Loucy (cell line): ENCODE measurements at regions not wholly inside any gene's neighbourhood (a gene's known extent, or its start where the extent isn't known, plus 50 kb on each side); places are given as distances from the start of the nearest gene placed in this dataset.

Experiments used
- H2AFZ ChIP-seq: fragments of 200-600 bp; sonication (generic); 2 replicates; pipeline ENCODE4 v1.6.0; 2016; ENCODE audit warnings: antibody characterized with exemption, mild to moderate bottlenecking, low read length, moderate library complexity
- H3F3A ChIP-seq: fragments of 200-600 bp; 2 replicates; pipeline ENCODE4 v1.6.0; 2016; ENCODE audit warnings: antibody characterized with exemption, low read depth, mild to moderate bottlenecking
- H3K27me3 ChIP-seq: fragments of 200-600 bp; sonication (generic); 2 replicates; pipeline ENCODE4 v1.6.1; 2014; ENCODE audit warnings: low read length, mild to moderate bottlenecking; ENCODE audit not compliant: insufficient read depth, poor library complexity, severe bottlenecking
- H3K36me3 ChIP-seq: fragments of 200-600 bp; sonication (generic); 2 replicates; pipeline ENCODE4 v1.6.1; 2016; ENCODE audit warnings: low read length; ENCODE audit not compliant: insufficient read depth
- H3K4me1 ChIP-seq: fragments of 200-600 bp; sonication (generic); 2 replicates; pipeline ENCODE4 v1.5.1; 2014; ENCODE audit warnings: low read length, mild to moderate bottlenecking; ENCODE audit not compliant: insufficient read depth, poor library complexity, severe bottlenecking
- H3K4me2 ChIP-seq: fragments of 200-600 bp; sonication (generic); 2 replicates; pipeline ENCODE4 v1.6.0; 2014; ENCODE audit warnings: antibody characterized with exemption, low read length, low read depth, mild to moderate bottlenecking; ENCODE audit not compliant: poor library complexity, severe bottlenecking
- H3K4me3 ChIP-seq: fragments of 200-600 bp; sonication (generic); 2 replicates; pipeline ENCODE4 v1.5.1; 2014; ENCODE audit warnings: low read length, mild to moderate bottlenecking, mixed read lengths; ENCODE audit not compliant: poor library complexity, severe bottlenecking
- H3K79me2 ChIP-seq: fragments of 200-600 bp; sonication (generic); 2 replicates; pipeline ENCODE4 v1.6.1; 2014; ENCODE audit warnings: low read length; ENCODE audit not compliant: insufficient read depth
- H3K9ac ChIP-seq: fragments of 200-600 bp; sonication (generic); 2 replicates; pipeline ENCODE4 v1.6.0; 2014; ENCODE audit warnings: mild to moderate bottlenecking, low read depth, low read length, moderate library complexity; ENCODE audit not compliant: poor library complexity, severe bottlenecking
- H3K9me2 ChIP-seq: fragments of 200-600 bp; sonication (generic); replicated peaks from 2 replicates; pipeline ENCODE4 v1.6.1; 2016; ENCODE audit warnings: low read depth, low read length, mixed read lengths
- H3K9me3 ChIP-seq: fragments of 200-600 bp; sonication (generic); 2 replicates; pipeline ENCODE4 v1.6.1; 2014; ENCODE audit warnings: mild to moderate bottlenecking, antibody characterized with exemption, low read length, low read depth; ENCODE audit not compliant: insufficient read depth
- H4K20me1 ChIP-seq: fragments of 200-600 bp; sonication (generic); 2 replicates; pipeline ENCODE4 v1.6.0; 2014; ENCODE audit warnings: antibody characterized with exemption, low read length, mild to moderate bottlenecking; ENCODE audit not compliant: insufficient read depth, poor library complexity, severe bottlenecking
- EZH2phosphoT487 ChIP-seq: fragments of 200-600 bp; IDR thresholded peaks from 2 replicates; pipeline ENCODE4 v1.6.1; 2018; ENCODE audit warnings: antibody characterized with exemption, mild to moderate bottlenecking, moderate library complexity, borderline replicate concordance
- TF ChIP-seq, protein P1 (sequence below): fragments of 200-600 bp; sonication (generic); conservative IDR thresholded peaks from 2 replicates; pipeline ENCODE4 v1.5.1; 2014; ENCODE audit warnings: mild to moderate bottlenecking, antibody characterized with exemption, low read length

DNA sequence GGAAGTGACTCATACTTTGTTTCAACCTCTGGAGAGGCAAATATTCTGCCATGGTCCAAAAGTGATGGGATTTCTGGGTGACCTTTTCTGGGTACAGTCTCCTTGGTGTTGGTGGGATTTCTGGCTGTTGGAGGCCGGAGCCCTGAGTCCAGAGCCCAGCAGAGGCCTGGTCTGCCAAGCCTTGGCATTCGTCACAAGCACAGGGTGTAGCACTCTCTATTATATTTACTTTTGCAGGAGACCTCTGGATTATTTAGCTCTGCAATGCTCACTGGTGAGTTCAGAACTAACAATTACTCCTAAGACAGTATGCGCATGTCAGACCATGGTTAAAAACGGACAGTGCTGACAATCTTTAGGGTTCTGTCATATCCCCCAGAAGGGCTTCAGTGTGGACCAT, 201.6 kb upstream of the TWIST2 start:
- Histone ChIP-seq H3K79me2 (no peaks in the 10 kb centered on the region), H3K4me2 (no peak overlapping the region), H3K27me3 (no peaks in the 10 kb centered on the region), H3K36me3 (no peaks in the 10 kb centered on the region), H3K9me3 (no peaks in the 10 kb centered on the region; the same call in 1 of the 2 replicates), H3K4me1 (no peaks in the 10 kb centered on the region), H4K20me1 (no peaks in the 10 kb centered on the region), H3F3A (no peaks in the 10 kb centered on the region), H3K4me3 (no peak overlapping the region), H2AFZ (no peak overlapping the region), H3K9me2 (no peaks in the 10 kb centered on the region), H3K9ac (no peak overlapping the region)
- TF ChIP-seq, protein P1, sequence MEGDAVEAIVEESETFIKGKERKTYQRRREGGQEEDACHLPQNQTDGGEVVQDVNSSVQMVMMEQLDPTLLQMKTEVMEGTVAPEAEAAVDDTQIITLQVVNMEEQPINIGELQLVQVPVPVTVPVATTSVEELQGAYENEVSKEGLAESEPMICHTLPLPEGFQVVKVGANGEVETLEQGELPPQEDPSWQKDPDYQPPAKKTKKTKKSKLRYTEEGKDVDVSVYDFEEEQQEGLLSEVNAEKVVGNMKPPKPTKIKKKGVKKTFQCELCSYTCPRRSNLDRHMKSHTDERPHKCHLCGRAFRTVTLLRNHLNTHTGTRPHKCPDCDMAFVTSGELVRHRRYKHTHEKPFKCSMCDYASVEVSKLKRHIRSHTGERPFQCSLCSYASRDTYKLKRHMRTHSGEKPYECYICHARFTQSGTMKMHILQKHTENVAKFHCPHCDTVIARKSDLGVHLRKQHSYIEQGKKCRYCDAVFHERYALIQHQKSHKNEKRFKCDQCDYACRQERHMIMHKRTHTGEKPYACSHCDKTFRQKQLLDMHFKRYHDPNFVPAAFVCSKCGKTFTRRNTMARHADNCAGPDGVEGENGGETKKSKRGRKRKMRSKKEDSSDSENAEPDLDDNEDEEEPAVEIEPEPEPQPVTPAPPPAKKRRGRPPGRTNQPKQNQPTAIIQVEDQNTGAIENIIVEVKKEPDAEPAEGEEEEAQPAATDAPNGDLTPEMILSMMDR: no peak

DNA sequence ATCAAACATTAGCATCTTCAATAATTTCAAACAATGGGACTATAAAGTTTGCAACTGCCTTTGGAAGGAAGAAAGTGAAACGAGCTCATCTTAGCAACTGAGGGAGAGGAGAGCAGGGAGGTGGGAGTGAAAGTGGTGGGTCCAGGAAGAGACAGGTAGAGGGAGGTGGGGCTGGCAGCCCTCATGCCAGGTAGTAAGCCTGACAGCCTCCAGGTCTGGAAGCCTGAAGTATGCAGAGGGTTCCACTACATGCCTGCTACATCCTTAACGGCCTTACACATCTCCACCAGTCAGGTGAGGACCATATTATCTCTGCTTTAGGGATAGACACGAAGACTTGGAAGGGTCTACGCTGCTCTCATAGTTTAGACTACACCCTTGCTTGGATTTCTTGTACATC, 201.1 kb upstream of the TWIST2 start:
- Histone ChIP-seq H3K79me2 (no peaks in the 10 kb centered on the region), H3K9ac (no peak overlapping the region), H3K9me3 (no peaks in the 10 kb centered on the region; the same call in 1 of the 2 replicates), H3K4me2 (no peak overlapping the region), H3K27me3 (no peaks in the 10 kb centered on the region), H3K9me2 (no peaks in the 10 kb centered on the region), H3K36me3 (no peaks in the 10 kb centered on the region), H3K4me1 (no peaks in the 10 kb centered on the region), H3F3A (no peaks in the 10 kb centered on the region), H4K20me1 (no peaks in the 10 kb centered on the region), H3K4me3 (no peak overlapping the region), H2AFZ (no peak overlapping the region)
- TF ChIP-seq EZH2phosphoT487: no peak
- TF ChIP-seq, protein P1: no peak

DNA sequence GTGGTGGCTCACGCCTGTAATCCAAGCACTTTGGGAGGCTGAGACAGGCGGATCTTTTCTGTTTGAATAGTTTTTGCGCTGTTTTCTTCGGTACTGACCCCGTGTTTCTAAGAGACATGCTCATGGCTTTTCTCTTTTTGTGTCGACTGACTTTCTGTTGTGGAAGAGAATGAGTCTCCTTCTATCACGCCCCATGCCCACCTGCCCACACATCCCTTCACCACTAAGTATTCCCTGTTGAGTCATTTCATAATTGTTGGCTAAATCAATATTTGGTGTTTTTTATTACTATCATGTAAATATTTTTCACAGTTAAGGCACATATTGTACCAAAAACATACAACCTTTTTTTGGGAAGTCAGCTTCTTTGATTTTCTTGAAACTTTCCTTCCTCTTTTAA, 198.8 kb upstream of the TWIST2 start:
- Histone ChIP-seq H3K79me2 (no peaks in the 10 kb centered on the region), H3K9me3 (no peaks in the 10 kb centered on the region; the same call in 1 of the 2 replicates), H3K9me2 (no peaks in the 10 kb centered on the region), H4K20me1 (no peaks in the 10 kb centered on the region), H2AFZ (no peak overlapping the region), H3K4me2 (no peak overlapping the region), H3K36me3 (no peaks in the 10 kb centered on the region), H3K27me3 (no peaks in the 10 kb centered on the region), H3K4me3 (no peak overlapping the region), H3F3A (no peaks in the 10 kb centered on the region), H3K4me1 (no peaks in the 10 kb centered on the region), H3K9ac (no peak overlapping the region)
- TF ChIP-seq EZH2phosphoT487: no peak
- TF ChIP-seq, protein P1: no peak
